Activated CD4-positive, alpha-beta T cell treated with anti-CD3 and anti-CD28 coated beads, Interleukin-2, amount 10 ng/mL, durations not matched to agents 24 days and 14 days (primary cell): ENCODE measurements at regions not wholly inside any gene's neighbourhood (a gene's known extent, or its start where the extent isn't known, plus 50 kb on each side); places are given as distances from the start of the nearest gene placed in this dataset.

ENCODE experiments used
- DNase-seq: peaks from one replicate; pipeline ENCODE4 v3.0.0; 2022
- H3K27ac Mint-ChIP-seq: one replicate; pipeline ENCODE4 v1.8.0; 2022; ENCODE audit warnings: mild to moderate bottlenecking, mixed read lengths
- H3K27me3 Mint-ChIP-seq: one replicate; pipeline ENCODE4 v1.8.0; 2022; ENCODE audit warnings: mixed read lengths
- H3K36me3 Mint-ChIP-seq: one replicate; pipeline ENCODE4 v1.8.0; 2022; ENCODE audit warnings: low read depth, mild to moderate bottlenecking, mixed read lengths
- H3K4me1 Mint-ChIP-seq: one replicate; pipeline ENCODE4 v1.8.0; 2021; ENCODE audit warnings: mixed read lengths
- H3K4me3 Mint-ChIP-seq: one replicate; pipeline ENCODE4 v1.8.0; 2022; ENCODE audit warnings: mild to moderate bottlenecking, moderate library complexity, mixed read lengths
- H3K9me3 Mint-ChIP-seq: one replicate; pipeline ENCODE4 v1.8.0; 2021; ENCODE audit warnings: mixed read lengths
- intact Hi-C: fragments of 100-400 bp; cut with micrococcal nuclease; formaldehyde crosslinking; loops from one replicate; pipeline ENCODE4 v1.15.1; 2023

- no peaks in the 10 kb centered on the region for H3K27me3 Mint-ChIP-seq
- intact Hi-C loops = loop anchor here (5.0 kb wide), 1 partner anchor 36 kb away; no protein-coding TSS in a partner anchor
- peaks cover 11% of the 10 kb centered on the region for H3K4me1 Mint-ChIP-seq
- no peaks in the 10 kb centered on the region for H3K36me3 Mint-ChIP-seq
- no peaks in the 10 kb centered on the region for H3K9me3 Mint-ChIP-seq
- H3K4me3 Mint-ChIP-seq = no peak overlapping the region
- DNase-seq = peak; percentile 46
- no peak overlapping the region for H3K27ac Mint-ChIP-seq
Measured at GRCh38 chr1:234670967-234671626, 61.1 kb upstream of the IRF2BP2 start.

- no peak for DNase-seq
- Mint-ChIP-seq H3K9me3 (no peaks in the 10 kb centered on the region), H3K27ac (no peak overlapping the region), H3K27me3 (no peaks in the 10 kb centered on the region), H3K4me3 (no peak overlapping the region), H3K4me1 (peaks cover 11% of the 10 kb centered on the region), H3K36me3 (no peaks in the 10 kb centered on the region)
- intact Hi-C loops = no loop called here
Measured at GRCh38 chr1:234669499-234669898, 59.5 kb upstream of the IRF2BP2 start.

GRCh38 chr1:234668577-234668955, 58.6 kb upstream of the IRF2BP2 start:
- H3K27me3 Mint-ChIP-seq = no peaks in the 10 kb centered on the region
- no peak for DNase-seq
- H3K9me3 Mint-ChIP-seq = no peaks in the 10 kb centered on the region
- intact Hi-C loops = no loop called here
- peaks cover 14% of the 10 kb centered on the region for H3K4me1 Mint-ChIP-seq
- H3K27ac Mint-ChIP-seq = no peak overlapping the region
- H3K4me3 Mint-ChIP-seq = no peak overlapping the region
- H3K36me3 Mint-ChIP-seq = no peaks in the 10 kb centered on the region

GRCh38 chr1:234667600-234668576, 57.9 kb upstream of the IRF2BP2 start:
- peak overlapping the region; percentile 40 for H3K27ac Mint-ChIP-seq
- H3K4me3 Mint-ChIP-seq = no peak overlapping the region
- H3K9me3 Mint-ChIP-seq = no peaks in the 10 kb centered on the region
- peaks cover 16% of the 10 kb centered on the region for H3K4me1 Mint-ChIP-seq
- peak; percentile 52 for DNase-seq
- peaks cover 2% of the 10 kb centered on the region for H3K27me3 Mint-ChIP-seq
- no peaks in the 10 kb centered on the region for H3K36me3 Mint-ChIP-seq
- intact Hi-C loops = no loop called here

GRCh38 chr1:234666761-234667160, 56.8 kb upstream of the IRF2BP2 start:
- Mint-ChIP-seq H3K4me3 (no peak overlapping the region), H3K27ac (no peak overlapping the region), H3K27me3 (peaks cover 3% of the 10 kb centered on the region), H3K36me3 (no peaks in the 10 kb centered on the region), H3K4me1 (peaks cover 20% of the 10 kb centered on the region), H3K9me3 (no peaks in the 10 kb centered on the region)
- intact Hi-C loops = no loop called here
- DNase-seq = peak; percentile 24

- Mint-ChIP-seq H3K4me1 (peaks cover 24% of the 10 kb centered on the region), H3K9me3 (no peaks in the 10 kb centered on the region), H3K27me3 (peaks cover 4% of the 10 kb centered on the region), H3K36me3 (no peaks in the 10 kb centered on the region), H3K27ac (peak overlapping the region; percentile 14), H3K4me3 (no peak overlapping the region)
- intact Hi-C loops = no loop called here
- peak; percentile 47 for DNase-seq
Measured at GRCh38 chr1:234665975-234666605, 56.1 kb upstream of the IRF2BP2 start.

- intact Hi-C loops = no loop called here
Measured at GRCh38 chr1:234662148-234662547, 52.2 kb upstream of the IRF2BP2 start.

GRCh38 chr1:234661317-234661928, 51.4 kb upstream of the IRF2BP2 start:
- DNase-seq = peak; percentile 51
- Mint-ChIP-seq H3K9me3 (no peaks in the 10 kb centered on the region), H3K4me1 (peaks cover 34% of the 10 kb centered on the region), H3K36me3 (no peaks in the 10 kb centered on the region), H3K27me3 (peaks cover 4% of the 10 kb centered on the region), H3K4me3 (no peak overlapping the region), H3K27ac (peak overlapping the region; percentile 60)
- intact Hi-C loops = no loop called here

More at GRCh38 chr1:234662148-234662547, 52.2 kb upstream of the IRF2BP2 start:
- peaks cover 27% of the 10 kb centered on the region for H3K4me1 Mint-ChIP-seq
- peak; percentile 50 for DNase-seq
- no peaks in the 10 kb centered on the region for H3K36me3 Mint-ChIP-seq
- H3K4me3 Mint-ChIP-seq = no peak overlapping the region
- no peaks in the 10 kb centered on the region for H3K9me3 Mint-ChIP-seq
- H3K27ac Mint-ChIP-seq = no peak overlapping the region
- H3K27me3 Mint-ChIP-seq = peaks cover 4% of the 10 kb centered on the region

- Mint-ChIP-seq H3K36me3 (no peaks in the 10 kb centered on the region), H3K27ac (no peak overlapping the region), H3K27me3 (peaks cover 4% of the 10 kb centered on the region), H3K4me3 (no peak overlapping the region), H3K9me3 (no peaks in the 10 kb centered on the region), H3K4me1 (peaks cover 29% of the 10 kb centered on the region)
- intact Hi-C loops = no loop called here
- DNase-seq = peak; percentile 54
Measured at GRCh38 chr1:234660536-234661316, 50.7 kb upstream of the IRF2BP2 start.
